ENCODE measurements at regions not wholly inside any gene's neighbourhood (a gene's known extent, or its start where the extent isn't known, plus 50 kb on each side); places are given as distances from the start of the nearest gene placed in this dataset.

- no peak overlapping the region for H3K27ac ChIP-seq (ENCODE audit: low read depth, low read length)
Observed at GRCh38 chr5:124655921-124656511, 90.4 kb downstream of the ZNF608 start.

More at GRCh38 chr5:124655921-124656511, 90.4 kb downstream of the ZNF608 start:
- Histone ChIP-seq H4K8ac (ENCODE audit: extremely low read depth, insufficient read depth, low read length) (no peak overlapping the region), H3K79me1 (ENCODE audit: low read depth, low read length) (peaks cover 7% of the 10 kb centered on the region; the same call in 1 of the 2 replicates), H3K18ac (ENCODE audit: extremely low read depth, low read length) (no peak overlapping the region), H2BK12ac (ENCODE audit: low read depth, low read length) (no peak overlapping the region), H3K9ac (replicated peaks in 1 of 4; ENCODE audit: extremely low read depth in 1 of 4, low read depth in 3 of 4, low read length in 3 of 4) (no peak overlapping the region), H3K4me2 (ENCODE audit: insufficient read depth in 1 of 2, low read depth in 2 of 2, low read length in 2 of 2) (no peak overlapping the region), H3K27me3 (replicated peaks in 1 of 4; ENCODE audit: control insufficient read depth in 3 of 4, extremely low read depth in 1 of 4, insufficient read depth in 3 of 4, low read length in 3 of 4) (no peaks in the 10 kb centered on the region), H2BK120ac (replicated peaks; ENCODE audit: low read depth, low read length) (no peak overlapping the region), H3K4me1 (replicated peaks in 1 of 4; ENCODE audit: control insufficient read depth in 3 of 4, insufficient read depth in 4 of 4, low read length in 3 of 4) (peaks cover 16 to 31% (median 30%) of the 10 kb centered on the region in 4 experiments; a peak in 6 of 7 replicates), H2AFZ (ENCODE audit: low read length) (no peak overlapping the region), H3K14ac (ENCODE audit: insufficient read length) (no peak overlapping the region), H2BK5ac (ENCODE audit: low read depth, low read length) (no peak overlapping the region), H3K23me2 (ENCODE audit: low read depth, low read length) (peaks cover 2% of the 10 kb centered on the region; the same call in 1 of the 2 replicates), H4K5ac (ENCODE audit: insufficient read length, low read depth, low read length) (no peak overlapping the region), H2BK15ac (ENCODE audit: low read length) (no peak overlapping the region), H3K36me3 (ENCODE audit: control insufficient read depth in 2 of 4, insufficient read depth in 4 of 4, low read length in 3 of 4) (no peaks in the 10 kb centered on the region), H3K56ac (replicated peaks; ENCODE audit: insufficient read length, low read depth, low read length) (no peak overlapping the region), H3K79me2 (ENCODE audit: control insufficient read depth in 1 of 2, insufficient read depth in 2 of 2, low read length in 2 of 2) (peaks cover 4 to 94% of the 10 kb centered on the region in 2 experiments; a peak in 3 of 4 replicates), H2AK5ac (ENCODE audit: low read depth, low read length) (no peak overlapping the region), H4K91ac (replicated peaks; ENCODE audit: insufficient read length, low read length) (no peak overlapping the region), H3K4ac (replicated peaks; ENCODE audit: insufficient read length, low read depth, low read length) (no peak overlapping the region), H3K4me3 (ENCODE audit: extremely low read depth in 1 of 4, insufficient read depth in 2 of 4, low read depth in 3 of 4, low read length in 4 of 4) (no peak overlapping the region), H2BK20ac (ENCODE audit: low read length) (no peak overlapping the region), H3K9me3 (ENCODE audit: insufficient read depth in 2 of 2, low read depth in 1 of 2, low read length in 1 of 2) (no peaks in the 10 kb centered on the region), H4K20me1 (replicated peaks in 1 of 2; ENCODE audit: control insufficient read depth in 1 of 2, insufficient read depth in 2 of 2, low read length in 2 of 2) (peaks cover 2 to 3% of the 10 kb centered on the region in 2 experiments), H3K23ac (ENCODE audit: insufficient read length) (no peak overlapping the region)
- CTCF ChIA-PET (ENCODE audit: partially characterized antibody), result interaction anchor here (0.6 to 1.2 kb wide), 2 partner anchors 127 to 366 kb away, joined by 3 to 4 read pairs; no protein-coding TSS in a partner anchor
- POLR2A ChIA-PET (ENCODE audit: partially characterized antibody), result interaction anchor here (0.7 kb wide), 1 partner anchor 83 kb away, joined by 5 read pairs; no protein-coding TSS in a partner anchor
- no peak for FAIRE-seq
- WGBS, 2 experiments (ENCODE audit: extremely low coverage in 1 of 2, insufficient coverage in 1 of 2, insufficient read length in 1 of 2, insufficient replicate concordance in 2 of 2, low coverage in 1 of 2, low lambda C conversion rate in 2 of 2, missing lambda C conversion rate in 1 of 2), result 86% methylated on average over 5 of the region's 5 CpGs; no CpG with 5 or more reads in 1 of the 2 experiments
- no peak for DNase-seq (ENCODE audit: low read depth in 1 of 2, low spot score in 2 of 2)
- TF ChIP-seq EZH2 (IDR thresholded peaks at IDR 0.05; ENCODE audit: low read depth, low read length, severe bottlenecking) (no peak), POLR2AphosphoS5 (IDR thresholded peaks at IDR 0.05; ENCODE audit: low read depth, low read length) (no peak), RFX5 (IDR thresholded peaks at IDR 0.05; ENCODE audit: borderline replicate concordance, low read depth, low read length) (no peak), ATF2 (IDR thresholded peaks at IDR 0.05; ENCODE audit: low read length) (no peak), RNF2 (IDR thresholded peaks at IDR 0.05; ENCODE audit: borderline replicate concordance, low read depth, low read length, missing control alignments, poor library complexity, severe bottlenecking) (no peak), RAD21 (IDR thresholded peaks at IDR 0.05 in 1 of 2, conservative IDR thresholded peaks at IDR 0.05 in 1 of 2; ENCODE audit: low read depth in 2 of 2, low read length in 2 of 2) (no peak), MAX (IDR thresholded peaks at IDR 0.05) (no peak), SAP30 (IDR thresholded peaks at IDR 0.05; ENCODE audit: insufficient read depth, insufficient replicate concordance, low read length) (no peak)

Measured in H1 (cell line).